Endothelial cell of umbilical vein (primary cell): ENCODE measurements at regions not wholly inside any gene's neighbourhood (a gene's known extent, or its start where the extent isn't known, plus 50 kb on each side); places are given as distances from the start of the nearest gene placed in this dataset.

Experiments used
- BruUV-seq: library from RNA; stranded (reverse); fragments of 400-500 nt; replicated peaks from 2 replicates; lab custom pipeline; 2021; lab: Mats Ljungman, UMichigan
- CTCF ChIA-PET: fragments of 300-600, 350-600 bp; sonication (Branson Sonifier 250); formaldehyde crosslinking; loops from one replicate; lab custom pipeline; 2021; ENCODE audit warnings: antibody characterized with exemption, inconsistent platforms; lab: Charles Lee
- POLR2A ChIA-PET: fragments of 300-600, 350-600 bp; sonication (Branson Sonifier 250); formaldehyde crosslinking; loops from one replicate; lab custom pipeline; 2021; ENCODE audit warnings: antibody characterized with exemption, inconsistent platforms; lab: Charles Lee
- DNase-seq: peaks from one replicate; pipeline ENCODE4 v3.0.0-alpha.2; 2011; ENCODE audit warnings: low read depth, low spot score
- FAIRE-seq: peaks from 2 replicates; lab custom pipeline; 2011; peaks lifted over from hg19 to GRCh38; lab: Jason Lieb, UNC
- H2AFZ ChIP-seq: 2 replicates; pipeline ENCODE4 v1.6.0; 2012; ENCODE audit warnings: low read depth, low read length, control low read depth, inconsistent platforms
- H3K27ac ChIP-seq: 2 replicates; pipeline ENCODE4 v1.5.1; 2011; ENCODE audit warnings: low read depth, mild to moderate bottlenecking, control low read depth, low read length, moderate library complexity; ENCODE audit not compliant: insufficient read depth
- H3K27me3 ChIP-seq, 2 experiments: 2 replicates each; pipeline versions ENCODE4 v1.6.0 to v1.6.1; 2011; ENCODE audit warnings: low read length in 2 of 2, mixed read lengths in 1 of 2; ENCODE audit not compliant: control insufficient read depth in 2 of 2, insufficient read depth in 2 of 2
- H3K36me3 ChIP-seq, 2 experiments: 2 replicates in 1 of 2; 3 replicates in 1 of 2; pipeline ENCODE4 v1.5.1; 2011; ENCODE audit warnings: low read length in 2 of 2, mild to moderate bottlenecking in 1 of 2, moderate library complexity in 1 of 2; ENCODE audit not compliant: control insufficient read depth in 2 of 2, insufficient read depth in 2 of 2; ENCODE audit errors: extremely low read depth in 1 of 2
- H3K4me1 ChIP-seq: 3 replicates; pipeline ENCODE4 v1.5.1; 2011; ENCODE audit warnings: mild to moderate bottlenecking, low read length; ENCODE audit not compliant: control insufficient read depth, insufficient read depth; ENCODE audit errors: extremely low read depth
- H3K4me2 ChIP-seq: 2 replicates; pipeline ENCODE4 v1.6.1; 2011; ENCODE audit warnings: low read length, control low read depth, mixed read lengths; ENCODE audit not compliant: insufficient read depth
- H3K4me3 ChIP-seq, 3 experiments: fragments of 200-600 bp in 1 of 3; sonication (generic), shearing (Covaris generic) in 1 of 3; replicated peaks in 1 of 3; 2 replicates each; pipeline ENCODE4 v1.5.1; 2011 to 2016; ENCODE audit warnings: control low read depth in 3 of 3, low read length in 3 of 3, mild to moderate bottlenecking in 2 of 3, inconsistent platforms in 1 of 3, low read depth in 1 of 3, moderate library complexity in 1 of 3; ENCODE audit not compliant: insufficient read depth in 1 of 3
- H3K79me2 ChIP-seq: 2 replicates; pipeline ENCODE4 v1.6.0; 2012; ENCODE audit warnings: low read length, inconsistent platforms; ENCODE audit not compliant: control insufficient read depth, insufficient read depth
- H3K9ac ChIP-seq: replicated peaks from 2 replicates; pipeline ENCODE3; 2011; ENCODE audit warnings: low read length, control low read depth; ENCODE audit not compliant: insufficient read depth; ENCODE audit errors: extremely low read depth
- H3K9me1 ChIP-seq: replicated peaks from 3 replicates; pipeline ENCODE4 v1.6.0; 2011; ENCODE audit warnings: mild to moderate bottlenecking, low read length; ENCODE audit not compliant: control insufficient read depth, insufficient read depth; ENCODE audit errors: extremely low read depth
- H3K9me3 ChIP-seq: replicated peaks from 2 replicates; pipeline ENCODE4 v1.5.1; 2012; ENCODE audit warnings: low read length, inconsistent platforms; ENCODE audit not compliant: control insufficient read depth, insufficient read depth
- H4K20me1 ChIP-seq: replicated peaks from 2 replicates; pipeline ENCODE3; 2011; ENCODE audit warnings: mild to moderate bottlenecking, low read length; ENCODE audit not compliant: control insufficient read depth, insufficient read depth; ENCODE audit errors: extremely low read depth
- CTCF ChIP-seq, 2 donors: IDR thresholded peaks; 1 replicate in 1 of 2; 2 replicates in 1 of 2; pipeline ENCODE4 v1.5.1; 2011; ENCODE audit warnings: low read length in 2 of 2, mild to moderate bottlenecking in 2 of 2, moderate library complexity in 2 of 2, control low read depth in 1 of 2, inconsistent platforms in 1 of 2, low read depth in 1 of 2; ENCODE audit not compliant: insufficient read depth in 1 of 2; ENCODE audit errors: extremely low read depth in 1 of 2
- EZH2 ChIP-seq: IDR thresholded peaks from 2 replicates; pipeline ENCODE4 v1.6.1; 2012; ENCODE audit warnings: borderline replicate concordance, low read depth, mild to moderate bottlenecking, moderate library complexity, low read length, inconsistent platforms; ENCODE audit not compliant: severe bottlenecking
- FOS ChIP-seq: IDR thresholded peaks from 2 replicates; pipeline ENCODE4 v1.6.1; 2011; ENCODE audit warnings: mild to moderate bottlenecking, low read length, moderate library complexity, borderline replicate concordance; ENCODE audit not compliant: insufficient read depth
- GATA2 ChIP-seq: IDR thresholded peaks from 2 replicates; pipeline ENCODE4 v1.7.0; 2011; ENCODE audit warnings: low read depth, mild to moderate bottlenecking, moderate library complexity, mixed read lengths, low read length; ENCODE audit not compliant: insufficient read length, insufficient read depth
- JUN ChIP-seq: IDR thresholded peaks from 2 replicates; pipeline ENCODE4 v1.6.1; 2011; ENCODE audit warnings: borderline replicate concordance, low read depth; ENCODE audit not compliant: insufficient read length, insufficient read depth
- MAX ChIP-seq: IDR thresholded peaks from 2 replicates; pipeline ENCODE4 v1.6.1; 2011; ENCODE audit not compliant: insufficient read depth, insufficient read length
- MYC ChIP-seq: IDR thresholded peaks from one replicate; pipeline ENCODE4 v1.6.1; 2011; ENCODE audit warnings: mild to moderate bottlenecking, low read depth, low read length
- POLR2A ChIP-seq: IDR thresholded peaks from 2 replicates; pipeline ENCODE4 v1.6.1; 2012; ENCODE audit warnings: low read depth, mild to moderate bottlenecking, control low read depth, low read length
- POLR2AphosphoS5 ChIP-seq: IDR thresholded peaks from 2 replicates; pipeline ENCODE4 v1.6.1; 2012; ENCODE audit warnings: low read depth, mild to moderate bottlenecking, control low read depth, low read length, moderate library complexity; ENCODE audit not compliant: insufficient read depth
- dilution Hi-C: fragments of 300-500 bp; cut with MboI; formaldehyde crosslinking; loops from one replicate; pipeline ENCODE4 v1.15.0; 2019; ENCODE audit warnings: low sequenced_read_pairs; ENCODE audit not compliant: extremely low pct_ligation_motif_present
- intact Hi-C: fragments of 100-400 bp; cut with micrococcal nuclease; formaldehyde crosslinking; loops from one replicate; pipeline ENCODE4 v1.10.0; 2022

DNA sequence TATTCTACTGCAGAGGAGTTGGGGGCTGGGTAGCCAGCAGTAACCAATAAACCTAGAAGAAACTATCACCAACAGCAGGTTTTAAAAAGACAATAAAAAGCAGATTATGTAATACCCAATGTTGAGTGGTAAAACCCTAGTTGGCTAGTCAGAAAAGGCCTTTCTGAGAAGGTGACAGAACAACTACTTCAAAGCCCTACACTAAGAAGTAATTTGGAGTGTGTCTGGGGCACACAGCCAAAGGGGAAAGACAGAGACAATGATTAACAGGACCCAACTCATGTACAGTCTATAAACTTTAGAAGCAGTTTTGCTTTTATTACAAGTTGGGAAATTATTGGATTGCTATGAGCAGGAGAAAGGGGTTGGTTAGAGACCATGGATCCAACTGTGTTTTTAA, 77.2 kb upstream of the TMEM106B start:
- TF ChIP-seq FOS: no peak
- no peak for TF ChIP-seq CTCF (IDR thresholded peaks at IDR 0.05; ENCODE audit: extremely low read depth in 1 of 2, insufficient read depth in 1 of 2, low read depth in 1 of 2, low read length in 2 of 2)
- no peak for TF ChIP-seq EZH2
- TF ChIP-seq MYC: no peak
- TF ChIP-seq POLR2AphosphoS5: no peak
- TF ChIP-seq JUN: no peak
- no peak for TF ChIP-seq MAX
- TF ChIP-seq GATA2: no peak
- TF ChIP-seq POLR2A: no peak
- dilution Hi-C loops: no loop called here
- no peaks in the 10 kb centered on the region for H3K27me3 ChIP-seq
- intact Hi-C loops: no loop called here
- H3K9me1 ChIP-seq: no peaks in the 10 kb centered on the region
- no peak overlapping the region for H3K4me2 ChIP-seq
- no peak overlapping the region for H3K27ac ChIP-seq
- FAIRE-seq: no peak
- no peak overlapping the region for H3K9ac ChIP-seq
- DNase-seq: no peak
- no peak overlapping the region for H2AFZ ChIP-seq
- H3K4me3 ChIP-seq: no peak overlapping the region
- POLR2A ChIA-PET: no interaction called here
- no peaks in the 10 kb centered on the region for H3K4me1 ChIP-seq
- no peaks in the 10 kb centered on the region for H3K9me3 ChIP-seq
- no peaks in the 10 kb centered on the region for H3K36me3 ChIP-seq
- CTCF ChIA-PET: no interaction called here
- no TSS peak for BruUV-seq
- no peaks in the 10 kb centered on the region for H3K79me2 ChIP-seq
- no peaks in the 10 kb centered on the region for H4K20me1 ChIP-seq
